Neutrophil (primary cell): ENCODE measurements at regions not wholly inside any gene's neighbourhood (a gene's known extent, or its start where the extent isn't known, plus 50 kb on each side); places are given as distances from the start of the nearest gene placed in this dataset.
"Not testable (repeated sequence)": the region's sequence is repeated elsewhere in the genome, so short reads cannot be mapped to it uniquely, and the experiment has no call there.

ENCODE experiments used
- H3K27ac ChIP-seq: fragments of 200-600 bp; sonication (generic); 2 replicates; pipeline ENCODE4 v1.5.1; 2016; ENCODE audit warnings: mild to moderate bottlenecking, moderate library complexity
- H3K27me3 ChIP-seq: fragments of 200-600 bp; sonication (generic); 2 replicates; pipeline ENCODE4 v1.6.0; 2016; ENCODE audit warnings: mild to moderate bottlenecking
- H3K36me3 ChIP-seq: fragments of 200-600 bp; sonication (generic); 2 replicates; pipeline ENCODE4 v1.5.1; 2017
- H3K4me1 ChIP-seq, 2 experiments: fragments of 200-600 bp in 1 of 2; sonication (generic) in 1 of 2; 1 replicate in 1 of 2; 2 replicates in 1 of 2; pipeline versions ENCODE4 v1.5.1 to v1.6.1; 2013 to 2016; ENCODE audit warnings: low read depth in 1 of 2, low read length in 1 of 2, mild to moderate bottlenecking in 1 of 2, moderate library complexity in 1 of 2; ENCODE audit not compliant: control insufficient read depth in 1 of 2, insufficient read depth in 1 of 2
- H3K4me3 ChIP-seq, 2 experiments: fragments of 200-600 bp in 1 of 2; sonication (generic) in 1 of 2; 1 replicate in 1 of 2; 2 replicates in 1 of 2; pipeline ENCODE4 v1.5.1; 2013 to 2016; ENCODE audit warnings: low read depth in 1 of 2, low read length in 1 of 2, mild to moderate bottlenecking in 1 of 2, moderate library complexity in 1 of 2
- H3K9me3 ChIP-seq: fragments of 200-600 bp; sonication (generic); 2 replicates; pipeline ENCODE4 v1.5.1; 2016
- TF ChIP-seq, protein P1 (sequence below): fragments of 200-600 bp; sonication (generic); IDR thresholded peaks from 2 replicates; pipeline ENCODE4 v1.5.1; 2016; ENCODE audit warnings: antibody characterized with exemption

GRCh38 chr10:21445163-21445562 lies 80.3 kb downstream of the SKIDA1 start:
- H3K9me3 ChIP-seq, result no peaks in the 10 kb centered on the region
- no peak overlapping the region for H3K27ac ChIP-seq
- TF ChIP-seq, protein P1, sequence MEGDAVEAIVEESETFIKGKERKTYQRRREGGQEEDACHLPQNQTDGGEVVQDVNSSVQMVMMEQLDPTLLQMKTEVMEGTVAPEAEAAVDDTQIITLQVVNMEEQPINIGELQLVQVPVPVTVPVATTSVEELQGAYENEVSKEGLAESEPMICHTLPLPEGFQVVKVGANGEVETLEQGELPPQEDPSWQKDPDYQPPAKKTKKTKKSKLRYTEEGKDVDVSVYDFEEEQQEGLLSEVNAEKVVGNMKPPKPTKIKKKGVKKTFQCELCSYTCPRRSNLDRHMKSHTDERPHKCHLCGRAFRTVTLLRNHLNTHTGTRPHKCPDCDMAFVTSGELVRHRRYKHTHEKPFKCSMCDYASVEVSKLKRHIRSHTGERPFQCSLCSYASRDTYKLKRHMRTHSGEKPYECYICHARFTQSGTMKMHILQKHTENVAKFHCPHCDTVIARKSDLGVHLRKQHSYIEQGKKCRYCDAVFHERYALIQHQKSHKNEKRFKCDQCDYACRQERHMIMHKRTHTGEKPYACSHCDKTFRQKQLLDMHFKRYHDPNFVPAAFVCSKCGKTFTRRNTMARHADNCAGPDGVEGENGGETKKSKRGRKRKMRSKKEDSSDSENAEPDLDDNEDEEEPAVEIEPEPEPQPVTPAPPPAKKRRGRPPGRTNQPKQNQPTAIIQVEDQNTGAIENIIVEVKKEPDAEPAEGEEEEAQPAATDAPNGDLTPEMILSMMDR, result no peak
- H3K4me3 ChIP-seq, result no peak overlapping the region
- no peaks in the 10 kb centered on the region for H3K36me3 ChIP-seq
- no peaks in the 10 kb centered on the region for H3K27me3 ChIP-seq
- no peaks in the 10 kb centered on the region for H3K4me1 ChIP-seq

DNA sequence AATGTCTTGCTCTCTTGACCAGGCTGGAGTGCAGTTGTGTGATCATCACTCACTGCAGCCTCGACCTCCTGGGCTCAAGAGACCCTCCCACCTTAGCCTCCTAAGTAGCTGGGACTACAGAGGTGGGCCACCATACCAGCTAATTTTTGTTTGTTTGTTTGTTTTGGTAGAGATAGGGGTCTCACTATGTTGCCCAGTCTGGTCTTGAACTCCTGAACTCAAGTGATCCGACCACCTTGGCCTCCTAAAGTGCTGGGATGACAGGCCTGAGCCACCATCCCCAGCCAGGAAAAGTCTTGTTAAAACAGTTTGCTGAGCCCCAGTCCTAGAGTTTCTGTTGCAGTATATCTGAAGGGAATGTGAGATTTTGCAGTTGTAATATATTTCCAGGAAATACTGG lies 83.9 kb downstream of the SKIDA1 start:
- TF ChIP-seq, protein P1, result no peak
- no peaks in the 10 kb centered on the region for H3K4me1 ChIP-seq
- H3K4me3 ChIP-seq, result no peak overlapping the region
- no peak overlapping the region for H3K27ac ChIP-seq
- H3K27me3 ChIP-seq, result no peaks in the 10 kb centered on the region
- H3K36me3 ChIP-seq, result no peaks in the 10 kb centered on the region
- no peaks in the 10 kb centered on the region for H3K9me3 ChIP-seq

DNA sequence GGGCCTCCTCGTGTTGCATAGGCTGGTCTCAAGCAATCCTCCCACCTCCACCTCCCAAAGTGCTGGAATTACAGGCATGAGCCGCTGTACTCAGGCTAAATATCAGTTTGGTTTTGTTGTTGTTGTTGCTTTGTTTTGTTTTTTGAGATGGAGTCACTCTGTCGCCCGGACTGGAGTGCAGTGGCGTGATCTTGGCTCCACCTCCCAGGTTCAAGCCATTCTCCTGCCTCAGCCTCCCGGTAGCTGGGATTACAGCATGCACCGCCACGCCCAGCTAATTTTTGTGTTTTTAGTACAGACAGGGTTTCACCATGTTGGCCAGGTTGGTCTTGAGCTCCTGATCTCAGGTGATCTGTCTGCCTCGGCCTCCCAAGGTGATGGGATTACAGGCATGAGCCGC lies 86.6 kb downstream of the SKIDA1 start:
- not testable (repeated sequence) for H3K9me3 ChIP-seq, H3K36me3 ChIP-seq, H3K27ac ChIP-seq, H3K4me3 ChIP-seq, H3K4me1 ChIP-seq, H3K27me3 ChIP-seq

- H3K27me3 ChIP-seq, result no peaks in the 10 kb centered on the region
- TF ChIP-seq, protein P1, result no peak
- H3K36me3 ChIP-seq, result no peaks in the 10 kb centered on the region
- H3K27ac ChIP-seq, result no peak overlapping the region
- H3K9me3 ChIP-seq, result no peaks in the 10 kb centered on the region
- no peaks in the 10 kb centered on the region for H3K4me1 ChIP-seq
- H3K4me3 ChIP-seq, result no peak overlapping the region
Observed at GRCh38 chr10:21437770-21438382, 87.6 kb downstream of the SKIDA1 start.

GRCh38 chr10:21432266-21432665 lies 93.2 kb downstream of the SKIDA1 start:
- no peak overlapping the region for H3K4me3 ChIP-seq
- no peak overlapping the region for H3K27ac ChIP-seq
- TF ChIP-seq, protein P1, result no peak
- H3K9me3 ChIP-seq, result no peaks in the 10 kb centered on the region
- H3K36me3 ChIP-seq, result no peaks in the 10 kb centered on the region
- no peaks in the 10 kb centered on the region for H3K27me3 ChIP-seq
- H3K4me1 ChIP-seq, result no peaks in the 10 kb centered on the region

- H3K4me3 ChIP-seq, result no peak overlapping the region
- no peaks in the 10 kb centered on the region for H3K27me3 ChIP-seq
Observed at GRCh38 chr10:21431799-21432198, 93.7 kb downstream of the SKIDA1 start.

More at GRCh38 chr10:21431799-21432198, 93.7 kb downstream of the SKIDA1 start:
- no peaks in the 10 kb centered on the region for H3K4me1 ChIP-seq
- no peak overlapping the region for H3K27ac ChIP-seq
- H3K36me3 ChIP-seq, result no peaks in the 10 kb centered on the region
- H3K9me3 ChIP-seq, result no peaks in the 10 kb centered on the region
- TF ChIP-seq, protein P1, result no peak
